Liver (tissue), 8 donors: ENCODE measurements at regions not wholly inside any gene's neighbourhood (a gene's known extent, or its start where the extent isn't known, plus 50 kb on each side); places are given as distances from the start of the nearest gene placed in this dataset.

Experiments used
- DNase-seq: peaks from one replicate; pipeline ENCODE4 v3.0.0-alpha.2; 2017; ENCODE audit warnings: low spot score
- H3K27ac ChIP-seq, 2 donors: one replicate each; pipeline ENCODE4 v1.7.0; 2013; ENCODE audit warnings: inconsistent platforms in 2 of 2, low read length in 2 of 2, control low read depth in 1 of 2, low read depth in 1 of 2, mild to moderate bottlenecking in 1 of 2
- H3K27me3 ChIP-seq, 4 donors: one replicate each; pipeline versions ENCODE4 v1.6.1 to v1.7.0; 2013; ENCODE audit warnings: low read length in 3 of 4, inconsistent platforms in 1 of 4, mild to moderate bottlenecking in 1 of 4, moderate library complexity in 1 of 4; ENCODE audit not compliant: control insufficient read depth in 4 of 4, insufficient read depth in 4 of 4
- H3K36me3 ChIP-seq, 4 donors: one replicate each; pipeline versions ENCODE4 v1.6.1 to v1.7.0; 2013; ENCODE audit warnings: low read length in 3 of 4, mild to moderate bottlenecking in 3 of 4, low read depth in 1 of 4, moderate library complexity in 1 of 4; ENCODE audit not compliant: control insufficient read depth in 4 of 4, insufficient read depth in 3 of 4
- H3K4me1 ChIP-seq, 4 donors: one replicate each; pipeline versions ENCODE4 v1.6.1 to v1.7.0; 2013; ENCODE audit warnings: low read length in 3 of 4, mild to moderate bottlenecking in 3 of 4, moderate library complexity in 1 of 4; ENCODE audit not compliant: control insufficient read depth in 4 of 4, insufficient read depth in 4 of 4
- H3K4me3 ChIP-seq, 3 donors: one replicate each; pipeline versions ENCODE4 v1.6.1 to v1.7.0; 2013; ENCODE audit warnings: low read length in 3 of 3, control low read depth in 1 of 3, low read depth in 1 of 3, mild to moderate bottlenecking in 1 of 3
- H3K9ac ChIP-seq, 2 donors: one replicate each; pipeline ENCODE4 v1.7.0; 2013; ENCODE audit warnings: low read length in 2 of 2, mild to moderate bottlenecking in 2 of 2, moderate library complexity in 2 of 2, control low read depth in 1 of 2, low read depth in 1 of 2
- H3K9me3 ChIP-seq, 4 donors: one replicate each; pipeline versions ENCODE4 v1.6.1 to v1.7.0; 2013; ENCODE audit warnings: low read length in 3 of 4; ENCODE audit not compliant: control insufficient read depth in 4 of 4
- ATF3 ChIP-seq: IDR thresholded peaks from 2 replicates; pipeline ENCODE4 v1.6.1; 2016; ENCODE audit warnings: antibody characterized with exemption
- EGR1 ChIP-seq, 2 donors: IDR thresholded peaks; 2 replicates each; pipeline ENCODE4 v1.6.1; 2016 to 2018; ENCODE audit warnings: antibody characterized with exemption in 2 of 2, low read depth in 2 of 2
- FOXA1 ChIP-seq: IDR thresholded peaks from 2 replicates; pipeline ENCODE4 v1.6.1; 2016; ENCODE audit warnings: antibody characterized with exemption
- FOXA2 ChIP-seq: IDR thresholded peaks from 2 replicates; pipeline ENCODE4 v1.6.1; 2016; ENCODE audit warnings: antibody characterized with exemption
- GABPA ChIP-seq, 2 donors: IDR thresholded peaks in 1 of 2; conservative IDR thresholded peaks in 1 of 2; 2 replicates each; pipeline ENCODE4 v1.6.1; 2016; ENCODE audit warnings: antibody characterized with exemption in 2 of 2, mild to moderate bottlenecking in 1 of 2, moderate library complexity in 1 of 2
- HNF4A ChIP-seq, 2 donors: conservative IDR thresholded peaks; 2 replicates each; pipeline ENCODE4 v1.6.1; 2016; ENCODE audit warnings: antibody characterized with exemption in 2 of 2, mild to moderate bottlenecking in 2 of 2
- HNF4G ChIP-seq: IDR thresholded peaks from 2 replicates; pipeline ENCODE4 v1.6.1; 2016; ENCODE audit warnings: antibody characterized with exemption
- JUND ChIP-seq, 2 donors: IDR thresholded peaks; 2 replicates each; pipeline ENCODE4 v1.6.1; 2016; ENCODE audit warnings: antibody characterized with exemption in 2 of 2
- NR2F2 ChIP-seq: IDR thresholded peaks from 2 replicates; pipeline ENCODE4 v1.6.1; 2016; ENCODE audit warnings: antibody characterized with exemption
- RAD21 ChIP-seq, 2 donors: IDR thresholded peaks; 2 replicates each; pipeline ENCODE4 v1.6.1; 2016; ENCODE audit warnings: antibody characterized with exemption in 2 of 2, mild to moderate bottlenecking in 2 of 2
- REST ChIP-seq: IDR thresholded peaks from 2 replicates; pipeline ENCODE4 v1.6.1; 2016; ENCODE audit warnings: antibody characterized with exemption, mild to moderate bottlenecking
- SP1 ChIP-seq: IDR thresholded peaks from 2 replicates; pipeline ENCODE4 v1.6.1; 2018; ENCODE audit warnings: antibody characterized with exemption, mild to moderate bottlenecking
- TAF1 ChIP-seq: conservative IDR thresholded peaks from 2 replicates; pipeline ENCODE4 v1.6.1; 2016; ENCODE audit warnings: antibody characterized with exemption, mild to moderate bottlenecking
- YY1 ChIP-seq: IDR thresholded peaks from 2 replicates; pipeline ENCODE4 v1.6.1; 2016; ENCODE audit warnings: antibody characterized with exemption, mild to moderate bottlenecking
- ZBTB33 ChIP-seq: IDR thresholded peaks from 2 replicates; pipeline ENCODE4 v1.6.1; 2016; ENCODE audit warnings: antibody characterized with exemption
- WGBS: extraction: QIAGEN DNeasy Blood & Tissue Kit; methylation state at CpG from one replicate; pipeline ENCODE4 v1.1.7; 2013; 5-methylcytosine and 5-hydroxymethylcytosine counted together
- TF ChIP-seq, protein P1 (sequence below): fragments of 150-350 bp; IDR thresholded peaks from 2 replicates; pipeline ENCODE4 v1.5.1; 2017; ENCODE audit warnings: improper control_type of control experiment, low read depth, low read length; ENCODE audit not compliant: missing input control
- TF ChIP-seq, protein P2 (sequence below): IDR thresholded peaks from 2 replicates; pipeline ENCODE4 v1.6.1; 2016; ENCODE audit warnings: antibody characterized with exemption
- donor health status: healthy.
- donor health status: healthy.
- donor health status: healthy.
- donor health status: healthy.
- donor health status: healthy.

DNA sequence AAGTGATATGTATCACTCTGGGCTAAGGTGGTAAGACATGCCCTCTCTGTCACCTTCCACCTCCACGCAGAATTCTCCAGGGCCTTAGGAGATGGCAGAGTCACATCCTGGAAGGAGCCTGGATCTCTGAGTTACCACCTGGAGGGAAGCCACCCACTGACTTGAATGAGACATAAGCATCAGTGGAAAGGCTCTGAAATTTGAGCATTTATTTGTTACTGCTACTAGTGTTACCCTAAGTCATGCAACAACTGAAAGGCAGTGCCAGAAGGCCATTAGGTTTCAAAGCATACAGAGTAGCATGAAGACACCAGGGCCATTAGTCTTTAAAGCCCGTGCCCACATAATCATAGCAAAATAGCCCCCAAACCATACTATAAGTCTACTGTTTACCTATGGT is 230.3 kb upstream of the IRF2BP2 start:
- Histone ChIP-seq H3K4me3 (no peak overlapping the region), H3K27ac (no peak overlapping the region), H3K4me1 (peaks cover 6 to 14% (median 10%) of the 10 kb centered on the region in 4 donors), H3K27me3 (no peaks in the 10 kb centered on the region), H3K9me3 (no peaks in the 10 kb centered on the region), H3K36me3 (no peaks in the 10 kb centered on the region), H3K9ac (no peak overlapping the region)
- no peak for DNase-seq
- TF ChIP-seq, protein P1, sequence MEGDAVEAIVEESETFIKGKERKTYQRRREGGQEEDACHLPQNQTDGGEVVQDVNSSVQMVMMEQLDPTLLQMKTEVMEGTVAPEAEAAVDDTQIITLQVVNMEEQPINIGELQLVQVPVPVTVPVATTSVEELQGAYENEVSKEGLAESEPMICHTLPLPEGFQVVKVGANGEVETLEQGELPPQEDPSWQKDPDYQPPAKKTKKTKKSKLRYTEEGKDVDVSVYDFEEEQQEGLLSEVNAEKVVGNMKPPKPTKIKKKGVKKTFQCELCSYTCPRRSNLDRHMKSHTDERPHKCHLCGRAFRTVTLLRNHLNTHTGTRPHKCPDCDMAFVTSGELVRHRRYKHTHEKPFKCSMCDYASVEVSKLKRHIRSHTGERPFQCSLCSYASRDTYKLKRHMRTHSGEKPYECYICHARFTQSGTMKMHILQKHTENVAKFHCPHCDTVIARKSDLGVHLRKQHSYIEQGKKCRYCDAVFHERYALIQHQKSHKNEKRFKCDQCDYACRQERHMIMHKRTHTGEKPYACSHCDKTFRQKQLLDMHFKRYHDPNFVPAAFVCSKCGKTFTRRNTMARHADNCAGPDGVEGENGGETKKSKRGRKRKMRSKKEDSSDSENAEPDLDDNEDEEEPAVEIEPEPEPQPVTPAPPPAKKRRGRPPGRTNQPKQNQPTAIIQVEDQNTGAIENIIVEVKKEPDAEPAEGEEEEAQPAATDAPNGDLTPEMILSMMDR: no peak
- TF ChIP-seq YY1 (no peak), HNF4G (no peak), TAF1 (no peak)
- WGBS: 94% methylated on average over 2 of the region's 2 CpGs

- WGBS: 95% methylated on average over 2 of the region's 2 CpGs
- peaks cover 7 to 18% (median 13%) of the 10 kb centered on the region in 4 donors for H3K4me1 ChIP-seq
These were observed 229.7 kb upstream of the IRF2BP2 start for GRCh38 chr1:234839663-234840062.

More at GRCh38 chr1:234839663-234840062, 229.7 kb upstream of the IRF2BP2 start:
- no peaks in the 10 kb centered on the region for H3K9me3 ChIP-seq
- H3K9ac ChIP-seq: no peak overlapping the region
- DNase-seq: no peak
- H3K4me3 ChIP-seq: no peak overlapping the region
- H3K36me3 ChIP-seq: no peaks in the 10 kb centered on the region
- TF ChIP-seq, protein P2, sequence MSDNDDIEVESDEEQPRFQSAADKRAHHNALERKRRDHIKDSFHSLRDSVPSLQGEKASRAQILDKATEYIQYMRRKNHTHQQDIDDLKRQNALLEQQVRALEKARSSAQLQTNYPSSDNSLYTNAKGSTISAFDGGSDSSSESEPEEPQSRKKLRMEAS: no peak
- TF ChIP-seq NR2F2 (no peak), TAF1 (no peak), JUND (IDR thresholded peaks at IDR 0.05) (no peak), ATF3 (no peak), REST (no peak), EGR1 (IDR thresholded peaks at IDR 0.05; ENCODE audit: low read depth in 2 of 2) (no peak), GABPA (IDR thresholded peaks at IDR 0.05 in 1 of 2, conservative IDR thresholded peaks at IDR 0.05 in 1 of 2) (no peak), ZBTB33 (no peak), HNF4A (conservative IDR thresholded peaks at IDR 0.05) (no peak), FOXA1 (no peak), SP1 (no peak), RAD21 (IDR thresholded peaks at IDR 0.05) (no peak), YY1 (no peak), FOXA2 (no peak)
- no peaks in the 10 kb centered on the region for H3K27me3 ChIP-seq
- H3K27ac ChIP-seq: no peak overlapping the region
